Neural cell (in vitro differentiated cells): ENCODE measurements at regions not wholly inside any gene's neighbourhood (a gene's known extent, or its start where the extent isn't known, plus 50 kb on each side); places are given as distances from the start of the nearest gene placed in this dataset.

Source experiments
- H2AFZ ChIP-seq: fragments of 200-600, 300-800 bp; sonication (generic), shearing (Covaris generic); 2 replicates; pipeline ENCODE4 v1.6.0; 2014; ENCODE audit warnings: low read depth, mild to moderate bottlenecking, antibody characterized with exemption, low read length, moderate library complexity
- H3F3A ChIP-seq: fragments of 200-600 bp; shearing (Covaris generic); 2 replicates; pipeline ENCODE4 v1.6.1; 2016; ENCODE audit warnings: mild to moderate bottlenecking, moderate library complexity, mixed read lengths, antibody characterized with exemption, low read length; ENCODE audit not compliant: insufficient read depth, poor library complexity, severe bottlenecking
- H3K27ac ChIP-seq: fragments of 200-600, 300-800 bp; sonication (generic), shearing (Covaris generic); 2 replicates; pipeline ENCODE4 v1.5.1; 2014; ENCODE audit warnings: mild to moderate bottlenecking, low read length, moderate library complexity
- H3K27me3 ChIP-seq: fragments of 300-800, 200-600 bp; sonication (generic), shearing (Covaris generic); 2 replicates; pipeline ENCODE4 v1.6.0; 2014; ENCODE audit warnings: mild to moderate bottlenecking, low read depth, low read length, moderate library complexity; ENCODE audit not compliant: insufficient read depth
- H3K36me3 ChIP-seq: fragments of 300-800, 200-600 bp; sonication (generic), shearing (Covaris generic); 2 replicates; pipeline ENCODE4 v1.5.1; 2014; ENCODE audit warnings: mild to moderate bottlenecking, antibody characterized with exemption, low read length, moderate library complexity; ENCODE audit not compliant: insufficient read depth
- H3K4me2 ChIP-seq: fragments of 300-800, 200-600 bp; sonication (generic), shearing (Covaris generic); 2 replicates; pipeline ENCODE4 v1.6.0; 2014; ENCODE audit warnings: mild to moderate bottlenecking, low read length
- H3K4me3 ChIP-seq: fragments of 300-800, 200-600 bp; sonication (generic), shearing (Covaris generic); 2 replicates; pipeline ENCODE4 v1.5.1; 2014; ENCODE audit warnings: mild to moderate bottlenecking, low read length, moderate library complexity
- H3K79me2 ChIP-seq: fragments of 200-600 bp; shearing (Covaris generic); replicated peaks from 2 replicates; pipeline ENCODE4 v1.6.0; 2014; ENCODE audit warnings: mild to moderate bottlenecking, low read length, moderate library complexity; ENCODE audit not compliant: insufficient read depth
- H3K9ac ChIP-seq: fragments of 300-800, 200-600 bp; sonication (generic), shearing (Covaris generic); 2 replicates; pipeline ENCODE4 v1.6.1; 2016; ENCODE audit warnings: mild to moderate bottlenecking, low read length, mixed read lengths
- H3K9me2 ChIP-seq: fragments of 200-600 bp; shearing (Covaris generic); 2 replicates; pipeline ENCODE4 v1.6.1; 2016; ENCODE audit warnings: mild to moderate bottlenecking, low read length, mixed read lengths; ENCODE audit not compliant: insufficient read depth
- H3K9me3 ChIP-seq: fragments of 200-600, 300-800 bp; sonication (generic), shearing (Covaris generic); 2 replicates; pipeline ENCODE4 v1.6.1; 2016; ENCODE audit warnings: mild to moderate bottlenecking, mixed run types, low read length, moderate library complexity, mixed read lengths
- H4K20me1 ChIP-seq: fragments of 200-600 bp; shearing (Covaris generic); 2 replicates; pipeline ENCODE4 v1.6.1; 2016; ENCODE audit warnings: mild to moderate bottlenecking, mixed run types; ENCODE audit not compliant: insufficient read depth
- CTCF ChIP-seq: fragments of 450-650 bp; IDR thresholded peaks from 2 replicates; pipeline ENCODE4 v1.5.1; 2014; ENCODE audit warnings: antibody characterized with exemption, mild to moderate bottlenecking, moderate library complexity; ENCODE audit not compliant: poor library complexity, severe bottlenecking
- EP300 ChIP-seq: fragments of 450-650 bp; conservative IDR thresholded peaks from 2 replicates; pipeline ENCODE4 v1.6.1; 2014; ENCODE audit warnings: antibody characterized with exemption, mild to moderate bottlenecking, moderate library complexity; ENCODE audit not compliant: poor library complexity, severe bottlenecking
- EZH2 ChIP-seq: fragments of 200-600, 300-800 bp; shearing (Covaris generic), sonication (generic); IDR thresholded peaks from 2 replicates; pipeline ENCODE4 v1.6.1; 2014; ENCODE audit warnings: antibody characterized with exemption, low read length, borderline replicate concordance, mild to moderate bottlenecking; ENCODE audit not compliant: insufficient read depth, poor library complexity, severe bottlenecking
- MXI1 ChIP-seq: fragments of 450-650 bp; conservative IDR thresholded peaks from 2 replicates; pipeline ENCODE4 v1.6.1; 2014; ENCODE audit warnings: antibody characterized with exemption, mild to moderate bottlenecking; ENCODE audit not compliant: poor library complexity, severe bottlenecking
- POLR2AphosphoS5 ChIP-seq: IDR thresholded peaks from 2 replicates; pipeline ENCODE4 v1.6.1; 2012
- RAD21 ChIP-seq: fragments of 450-650 bp; conservative IDR thresholded peaks from 2 replicates; pipeline ENCODE4 v1.6.1; 2014; ENCODE audit warnings: antibody characterized with exemption, mild to moderate bottlenecking, moderate library complexity
- SMC3 ChIP-seq: fragments of 450-650 bp; conservative IDR thresholded peaks from 2 replicates; pipeline ENCODE4 v1.6.1; 2014; ENCODE audit warnings: antibody characterized with exemption, mild to moderate bottlenecking, moderate library complexity; ENCODE audit not compliant: poor library complexity
- TAF1 ChIP-seq: IDR thresholded peaks from 2 replicates; pipeline ENCODE4 v1.6.1; 2012; ENCODE audit warnings: low read depth
- TF ChIP-seq, protein P1 (sequence below): IDR thresholded peaks from 2 replicates; pipeline ENCODE4 v1.6.1; 2012; ENCODE audit warnings: borderline replicate concordance

- Histone ChIP-seq H3K9me2 (no peaks in the 10 kb centered on the region), H2AFZ (no peak overlapping the region), H4K20me1 (no peaks in the 10 kb centered on the region), H3K4me2 (no peak overlapping the region), H3K27ac (no peak overlapping the region), H3K9ac (no peak overlapping the region), H3K36me3 (no peaks in the 10 kb centered on the region), H3K79me2 (no peaks in the 10 kb centered on the region), H3K4me3 (no peak overlapping the region), H3K9me3 (no peaks in the 10 kb centered on the region), H3K27me3 (no peaks in the 10 kb centered on the region), H3F3A (no peaks in the 10 kb centered on the region)
- TF ChIP-seq TAF1 (no peak), CTCF (no peak), POLR2AphosphoS5 (no peak), EZH2 (no peak), SMC3 (no peak), EP300 (no peak), RAD21 (no peak)
Observed at GRCh38 chr16:51050377-51050706, 100.7 kb downstream of the SALL1 start.

GRCh38 chr16:51049678-51050376 is 101.2 kb downstream of the SALL1 start:
- Histone ChIP-seq H3K9me2 (no peaks in the 10 kb centered on the region), H2AFZ (no peak overlapping the region), H3K4me2 (no peak overlapping the region), H3K79me2 (no peaks in the 10 kb centered on the region), H4K20me1 (no peaks in the 10 kb centered on the region), H3K36me3 (no peaks in the 10 kb centered on the region), H3K4me3 (no peak overlapping the region), H3K9ac (no peak overlapping the region), H3K9me3 (no peaks in the 10 kb centered on the region), H3K27ac (no peak overlapping the region), H3K27me3 (no peaks in the 10 kb centered on the region), H3F3A (no peaks in the 10 kb centered on the region)
- TF ChIP-seq, protein P1, sequence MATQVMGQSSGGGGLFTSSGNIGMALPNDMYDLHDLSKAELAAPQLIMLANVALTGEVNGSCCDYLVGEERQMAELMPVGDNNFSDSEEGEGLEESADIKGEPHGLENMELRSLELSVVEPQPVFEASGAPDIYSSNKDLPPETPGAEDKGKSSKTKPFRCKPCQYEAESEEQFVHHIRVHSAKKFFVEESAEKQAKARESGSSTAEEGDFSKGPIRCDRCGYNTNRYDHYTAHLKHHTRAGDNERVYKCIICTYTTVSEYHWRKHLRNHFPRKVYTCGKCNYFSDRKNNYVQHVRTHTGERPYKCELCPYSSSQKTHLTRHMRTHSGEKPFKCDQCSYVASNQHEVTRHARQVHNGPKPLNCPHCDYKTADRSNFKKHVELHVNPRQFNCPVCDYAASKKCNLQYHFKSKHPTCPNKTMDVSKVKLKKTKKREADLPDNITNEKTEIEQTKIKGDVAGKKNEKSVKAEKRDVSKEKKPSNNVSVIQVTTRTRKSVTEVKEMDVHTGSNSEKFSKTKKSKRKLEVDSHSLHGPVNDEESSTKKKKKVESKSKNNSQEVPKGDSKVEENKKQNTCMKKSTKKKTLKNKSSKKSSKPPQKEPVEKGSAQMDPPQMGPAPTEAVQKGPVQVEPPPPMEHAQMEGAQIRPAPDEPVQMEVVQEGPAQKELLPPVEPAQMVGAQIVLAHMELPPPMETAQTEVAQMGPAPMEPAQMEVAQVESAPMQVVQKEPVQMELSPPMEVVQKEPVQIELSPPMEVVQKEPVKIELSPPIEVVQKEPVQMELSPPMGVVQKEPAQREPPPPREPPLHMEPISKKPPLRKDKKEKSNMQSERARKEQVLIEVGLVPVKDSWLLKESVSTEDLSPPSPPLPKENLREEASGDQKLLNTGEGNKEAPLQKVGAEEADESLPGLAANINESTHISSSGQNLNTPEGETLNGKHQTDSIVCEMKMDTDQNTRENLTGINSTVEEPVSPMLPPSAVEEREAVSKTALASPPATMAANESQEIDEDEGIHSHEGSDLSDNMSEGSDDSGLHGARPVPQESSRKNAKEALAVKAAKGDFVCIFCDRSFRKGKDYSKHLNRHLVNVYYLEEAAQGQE, result no peak
- TF ChIP-seq MXI1 (no peak), EP300 (no peak), TAF1 (no peak), CTCF (no peak), SMC3 (no peak), RAD21 (no peak), POLR2AphosphoS5 (no peak), EZH2 (no peak)
